ENCODE measurements at regions not wholly inside any gene's neighbourhood (a gene's known extent, or its start where the extent isn't known, plus 50 kb on each side); places are given as distances from the start of the nearest gene placed in this dataset.

DNA sequence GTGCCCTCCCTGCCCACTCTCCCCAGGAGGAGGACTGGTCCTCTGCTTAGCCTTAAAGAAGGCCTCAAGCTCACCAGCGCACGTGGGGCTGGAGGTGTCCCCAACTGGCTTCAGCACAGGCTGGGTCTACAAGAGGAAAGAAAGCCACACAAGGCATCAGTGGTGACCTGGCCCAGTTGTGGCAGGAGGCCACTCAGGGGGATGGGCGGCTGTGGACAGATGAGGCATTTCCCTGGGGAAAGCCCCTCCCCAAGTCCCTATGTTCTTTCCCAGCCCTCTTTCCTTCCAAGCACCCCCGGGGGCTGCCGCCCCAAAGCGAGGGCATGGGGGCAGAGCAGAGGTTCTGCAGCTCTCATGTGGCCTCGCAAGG, 155.2 kb upstream of the TLE3 start:
- Histone ChIP-seq H3K4me3 (no peak overlapping the region), H3K9me3 (replicated peaks; ENCODE audit: control insufficient read depth, insufficient read depth, low read depth, low read length) (no peaks in the 10 kb centered on the region), H3K36me3 (ENCODE audit: control insufficient read depth, insufficient read depth, low read length) (no peaks in the 10 kb centered on the region), H3K4me2 (ENCODE audit: insufficient read depth, low read length) (no peak overlapping the region), H3K4me1 (replicated peaks in 1 of 2; ENCODE audit: control insufficient read depth in 2 of 2, insufficient read depth in 2 of 2, low read length in 2 of 2) (no peaks in the 10 kb centered on the region; a peak in 1 of 5 replicates), H3K79me2 (ENCODE audit: control insufficient read depth, insufficient read depth, low read length) (no peaks in the 10 kb centered on the region), H3K9ac (ENCODE audit: insufficient read depth in 1 of 2, low read depth in 2 of 2, low read length in 2 of 2) (no peak overlapping the region), H4K20me1 (replicated peaks; ENCODE audit: control insufficient read depth, insufficient read depth, low read length) (no peaks in the 10 kb centered on the region), H3K9me1 (ENCODE audit: control insufficient read depth, insufficient read depth, low read length) (no peaks in the 10 kb centered on the region), H3K27ac (ENCODE audit: extremely low read depth, low read depth, low read length) (no peak overlapping the region), H2AFZ (ENCODE audit: low read depth, low read length) (no peak overlapping the region), H3K27me3 (ENCODE audit: control insufficient read depth in 2 of 2, insufficient read depth in 2 of 2, low read length in 2 of 2) (peaks cover 28 to 68% of the 10 kb centered on the region in 2 experiments)
- TF ChIP-seq, protein P1, sequence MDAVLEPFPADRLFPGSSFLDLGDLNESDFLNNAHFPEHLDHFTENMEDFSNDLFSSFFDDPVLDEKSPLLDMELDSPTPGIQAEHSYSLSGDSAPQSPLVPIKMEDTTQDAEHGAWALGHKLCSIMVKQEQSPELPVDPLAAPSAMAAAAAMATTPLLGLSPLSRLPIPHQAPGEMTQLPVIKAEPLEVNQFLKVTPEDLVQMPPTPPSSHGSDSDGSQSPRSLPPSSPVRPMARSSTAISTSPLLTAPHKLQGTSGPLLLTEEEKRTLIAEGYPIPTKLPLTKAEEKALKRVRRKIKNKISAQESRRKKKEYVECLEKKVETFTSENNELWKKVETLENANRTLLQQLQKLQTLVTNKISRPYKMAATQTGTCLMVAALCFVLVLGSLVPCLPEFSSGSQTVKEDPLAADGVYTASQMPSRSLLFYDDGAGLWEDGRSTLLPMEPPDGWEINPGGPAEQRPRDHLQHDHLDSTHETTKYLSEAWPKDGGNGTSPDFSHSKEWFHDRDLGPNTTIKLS (IDR thresholded peaks at IDR 0.05; ENCODE audit: borderline replicate concordance, low read depth) = no peak
- TF ChIP-seq EP300 (IDR thresholded peaks at IDR 0.05; ENCODE audit: low read length) = no peak
- no peak for TF ChIP-seq ETS2 (tag; IDR thresholded peaks at IDR 0.05; ENCODE audit: borderline replicate concordance, poor library complexity, severe bottlenecking)
- TF ChIP-seq YBX1 (IDR thresholded peaks at IDR 0.05) = no peak
- no peak for TF ChIP-seq CBX2 (IDR thresholded peaks at IDR 0.05; ENCODE audit: insufficient read depth, low read length, poor library complexity, severe bottlenecking)
- no peak for TF ChIP-seq ZKSCAN1 (IDR thresholded peaks at IDR 0.05; ENCODE audit: low read depth, low read length)
- TF ChIP-seq L3MBTL2 (IDR thresholded peaks at IDR 0.05) = no peak
- no peak for TF ChIP-seq IFI16 (CRISPR knock-in tag; IDR thresholded peaks at IDR 0.05)
- ATAC-seq (no peak), DNase-seq (ENCODE audit: extremely low read depth in 1 of 4, low spot score in 3 of 4) (no peak), FAIRE-seq (no peak)
- intact Hi-C loops (cut with micrococcal nuclease) = no loop called here
- no TSS peak for BruUV-seq (replicated peaks)
- in situ Hi-C loops (cut with MboI) = no loop called here
- POLR2A ChIA-PET = interaction anchor here (0.6 to 0.8 kb wide), 2 partner anchors 35 to 392 kb away, joined by 3 to 4 read pairs; no protein-coding TSS in a partner anchor
- CTCF ChIA-PET (ENCODE audit: low intra/inter-chr PET ratio) = no interaction called here
- 0% methylated on average over 7 of the region's 7 CpGs for WGBS (ENCODE audit: insufficient coverage, low coverage, missing lambda C conversion rate)
